WI38 (cell line): ENCODE measurements at regions not wholly inside any gene's neighbourhood (a gene's known extent, or its start where the extent isn't known, plus 50 kb on each side); places are given as distances from the start of the nearest gene placed in this dataset.

Experiments used
- H3K4me3 ChIP-seq: 2 replicates; pipeline ENCODE4 v1.5.1; 2011; ENCODE audit warnings: low read depth, mild to moderate bottlenecking, control low read depth, low read length
- CTCF ChIP-seq: IDR thresholded peaks from 2 replicates; pipeline ENCODE4 v1.5.1; 2012; ENCODE audit warnings: low read depth, mild to moderate bottlenecking, control low read depth, low read length

GRCh38 chr2:38149531-38149930 is 73.6 kb upstream of the CYP1B1 start:
- TF ChIP-seq CTCF, result no peak
- H3K4me3 ChIP-seq, result no peak overlapping the region

DNA sequence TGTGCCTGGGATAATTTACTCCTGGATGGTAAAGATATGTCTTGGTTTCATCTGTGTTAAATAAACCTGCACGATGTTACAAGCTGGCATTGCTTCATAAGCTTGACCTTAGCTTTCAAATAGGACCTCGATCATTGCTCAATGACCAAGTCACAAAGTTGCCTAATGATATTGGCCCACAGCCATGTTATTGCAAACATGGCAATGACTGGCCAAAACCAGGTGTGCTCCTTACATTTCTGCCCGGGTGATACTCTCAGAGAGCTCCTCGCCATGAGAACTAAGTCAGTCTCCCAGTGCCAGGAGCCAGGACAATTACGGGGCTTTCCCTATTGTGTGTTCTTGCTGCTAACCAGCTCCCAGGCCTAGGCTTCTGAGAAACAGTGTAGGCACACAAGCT is 72.5 kb upstream of the CYP1B1 start:
- no peak for TF ChIP-seq CTCF
- no peak overlapping the region for H3K4me3 ChIP-seq

DNA sequence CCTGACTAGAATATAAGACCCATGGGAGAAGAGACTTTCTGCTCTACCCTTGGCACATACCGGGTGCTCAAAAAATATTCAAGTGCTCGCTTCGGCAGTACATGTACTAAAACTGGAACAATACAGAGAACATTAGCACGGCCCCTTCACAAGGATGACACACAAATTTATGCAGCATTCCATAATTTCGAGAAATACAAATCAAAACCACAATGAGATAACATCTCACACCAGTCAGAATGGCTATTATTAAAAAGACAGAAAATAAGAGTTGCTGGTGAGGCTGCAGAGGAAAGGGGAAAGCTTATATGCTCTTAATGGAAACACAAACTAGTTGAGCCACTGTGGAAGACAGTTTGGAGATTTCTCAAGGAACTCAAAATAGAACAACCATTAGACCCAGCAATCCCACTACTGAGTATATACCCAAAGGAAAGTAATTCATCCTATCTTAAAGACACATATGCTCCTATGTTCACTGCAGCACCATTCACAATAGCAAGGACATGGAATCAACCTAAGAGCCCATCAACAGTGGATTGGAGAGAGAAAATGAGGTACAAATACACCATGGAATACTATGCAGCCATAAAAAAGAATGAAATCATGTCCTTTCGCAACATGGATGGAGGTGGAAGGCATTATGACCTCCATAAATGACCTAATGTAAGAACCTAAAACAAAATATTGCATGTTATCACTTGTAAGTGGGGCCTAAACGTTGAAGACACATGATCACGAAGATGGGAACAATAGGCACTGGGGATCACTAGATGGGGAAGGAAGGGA is 71.6 kb upstream of the CYP1B1 start:
- TF ChIP-seq CTCF, result no peak
- H3K4me3 ChIP-seq, result no peak overlapping the region

GRCh38 chr2:38146907-38147307 is 71.0 kb upstream of the CYP1B1 start:
- H3K4me3 ChIP-seq, result peak overlapping the region; percentile 46

GRCh38 chr2:38146275-38146906 is 70.4 kb upstream of the CYP1B1 start:
- no peak for TF ChIP-seq CTCF
- peak overlapping the region; percentile 46 for H3K4me3 ChIP-seq

More at GRCh38 chr2:38146907-38147307, 71.0 kb upstream of the CYP1B1 start:
- no peak for TF ChIP-seq CTCF

DNA sequence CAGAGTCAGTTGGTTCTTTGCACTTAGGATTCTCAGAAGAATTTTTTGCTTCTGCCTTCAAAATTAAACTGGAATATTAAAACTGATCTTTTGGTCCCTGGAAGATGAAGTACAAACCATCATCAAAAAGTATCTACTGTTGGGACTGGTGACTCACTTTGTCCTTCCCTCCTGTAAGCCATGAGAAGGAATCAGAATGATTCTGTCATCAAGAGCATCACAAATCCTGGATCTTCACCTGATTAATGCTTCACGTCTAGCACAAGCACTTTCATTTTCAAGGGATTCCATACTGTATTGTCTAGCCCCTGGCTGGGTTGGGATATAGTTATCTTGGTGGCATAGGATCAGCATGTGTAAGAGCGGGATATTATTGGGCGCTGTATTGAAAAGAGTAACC is 69.3 kb upstream of the CYP1B1 start:
- no peak for TF ChIP-seq CTCF
- no peak overlapping the region for H3K4me3 ChIP-seq

DNA sequence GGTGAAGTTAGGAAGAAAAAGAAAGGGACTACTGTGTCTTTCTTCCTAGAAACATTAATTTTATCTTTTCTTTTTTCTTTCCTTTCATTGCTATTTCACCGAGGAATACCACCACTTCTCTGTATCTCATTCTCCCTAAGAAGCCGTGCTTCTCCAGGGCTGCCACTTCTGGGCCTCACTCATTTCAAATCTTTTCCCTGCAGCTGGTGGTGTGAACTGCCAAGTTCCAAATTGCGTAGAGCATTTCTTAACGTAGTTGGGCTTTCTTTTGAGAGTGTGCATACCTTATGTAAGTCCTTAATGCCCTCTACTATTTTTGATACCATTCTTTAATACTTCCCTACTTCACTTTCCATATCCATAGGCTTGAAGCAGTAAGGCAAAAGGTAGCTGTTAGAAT is 66.7 kb upstream of the CYP1B1 start:
- H3K4me3 ChIP-seq, result no peak overlapping the region
- no peak for TF ChIP-seq CTCF
